Activated CD4-positive, alpha-beta T cell treated with anti-CD3 and anti-CD28 coated beads, Interleukin-2, amount 10 ng/mL, durations not matched to agents 24 days and 14 days (primary cell): ENCODE measurements at regions not wholly inside any gene's neighbourhood (a gene's known extent, or its start where the extent isn't known, plus 50 kb on each side); places are given as distances from the start of the nearest gene placed in this dataset.
"Not testable (repeated sequence)": the region's sequence is repeated elsewhere in the genome, so short reads cannot be mapped to it uniquely, and the experiment has no call there.

ENCODE experiments used
- DNase-seq: peaks from one replicate; pipeline ENCODE4 v3.0.0; 2022
- H3K27ac Mint-ChIP-seq: one replicate; pipeline ENCODE4 v1.8.0; 2022; ENCODE audit warnings: mild to moderate bottlenecking, mixed read lengths
- H3K27me3 Mint-ChIP-seq: one replicate; pipeline ENCODE4 v1.8.0; 2022; ENCODE audit warnings: mixed read lengths
- H3K36me3 Mint-ChIP-seq: one replicate; pipeline ENCODE4 v1.8.0; 2022; ENCODE audit warnings: low read depth, mild to moderate bottlenecking, mixed read lengths
- H3K4me1 Mint-ChIP-seq: one replicate; pipeline ENCODE4 v1.8.0; 2021; ENCODE audit warnings: mixed read lengths
- H3K4me3 Mint-ChIP-seq: one replicate; pipeline ENCODE4 v1.8.0; 2022; ENCODE audit warnings: mild to moderate bottlenecking, moderate library complexity, mixed read lengths
- H3K9me3 Mint-ChIP-seq: one replicate; pipeline ENCODE4 v1.8.0; 2021; ENCODE audit warnings: mixed read lengths
- intact Hi-C: fragments of 100-400 bp; cut with micrococcal nuclease; formaldehyde crosslinking; loops from one replicate; pipeline ENCODE4 v1.15.1; 2023

DNA sequence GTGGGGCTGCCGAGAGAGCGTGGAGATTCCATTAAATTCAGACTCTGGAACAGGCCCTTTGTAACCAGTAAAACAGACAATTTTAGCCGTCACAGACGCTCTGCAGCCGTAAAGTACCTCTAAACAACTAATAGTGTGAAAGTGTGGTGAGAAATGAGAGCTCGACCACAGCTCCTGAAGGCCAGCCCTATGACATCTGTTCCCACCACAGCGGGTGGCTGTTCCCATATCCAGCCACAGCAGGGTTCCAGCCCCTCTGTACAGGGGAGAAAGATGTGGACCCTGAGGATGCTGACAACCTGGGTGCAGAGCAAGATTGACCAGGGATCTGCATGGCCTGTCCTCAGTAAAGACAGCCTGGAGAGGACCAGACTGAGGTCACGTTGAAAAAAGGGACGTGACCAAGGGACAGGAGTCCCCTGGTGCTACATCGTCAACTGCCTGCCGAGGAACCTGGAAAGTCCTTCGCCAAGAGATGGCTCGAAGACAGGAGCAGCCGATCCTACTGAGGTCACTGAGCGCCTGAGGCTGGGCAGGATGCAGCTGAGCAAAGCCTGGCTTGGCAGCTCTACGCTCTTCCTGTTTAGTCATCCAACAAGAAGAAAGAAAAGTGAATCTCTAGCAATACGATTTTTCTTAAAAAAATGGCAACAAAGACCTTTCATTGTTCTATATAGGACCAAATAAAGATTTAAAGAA is 831.7 kb downstream of the RNF144A start:
- intact Hi-C loops, result no loop called here
- H3K4me1 Mint-ChIP-seq, result peaks cover 11% of the 10 kb centered on the region
- H3K9me3 Mint-ChIP-seq, result peaks cover 38% of the 10 kb centered on the region
- DNase-seq, result peak; percentile 61
- no peaks in the 10 kb centered on the region for H3K27me3 Mint-ChIP-seq
- H3K27ac Mint-ChIP-seq, result no peak overlapping the region
- peaks cover 51% of the 10 kb centered on the region for H3K36me3 Mint-ChIP-seq
- H3K4me3 Mint-ChIP-seq, result no peak overlapping the region

DNA sequence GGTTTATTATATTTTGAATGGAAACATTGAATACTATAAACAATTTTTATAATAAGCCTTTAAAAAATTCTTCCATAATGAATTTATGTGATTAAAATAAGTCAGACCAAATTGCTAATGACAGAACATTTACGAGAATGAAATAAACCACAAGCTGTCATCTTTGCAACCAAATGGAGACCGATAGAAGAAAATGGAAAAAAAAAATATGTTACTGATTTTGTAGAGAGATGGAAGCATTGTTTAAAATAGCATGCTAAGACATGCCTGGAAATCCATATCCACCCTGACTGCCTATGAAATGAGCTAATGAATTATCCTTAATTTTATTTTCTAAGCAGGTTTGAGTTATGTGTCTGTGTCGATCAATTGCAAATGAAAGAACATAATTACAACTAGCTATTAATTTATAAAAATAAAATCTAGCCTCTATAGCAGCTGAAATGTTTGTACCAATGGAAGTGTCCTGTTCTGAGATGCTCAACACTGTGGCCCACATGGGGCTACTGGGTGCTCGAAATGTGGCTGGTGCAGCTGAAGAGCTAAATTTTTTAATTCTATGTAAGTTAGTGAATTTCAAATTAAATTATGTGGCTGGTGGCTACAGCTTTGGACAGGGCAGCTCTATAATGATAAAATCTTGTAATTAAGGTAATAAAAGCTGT is 832.8 kb downstream of the RNF144A start:
- peaks cover 51% of the 10 kb centered on the region for H3K36me3 Mint-ChIP-seq

DNA sequence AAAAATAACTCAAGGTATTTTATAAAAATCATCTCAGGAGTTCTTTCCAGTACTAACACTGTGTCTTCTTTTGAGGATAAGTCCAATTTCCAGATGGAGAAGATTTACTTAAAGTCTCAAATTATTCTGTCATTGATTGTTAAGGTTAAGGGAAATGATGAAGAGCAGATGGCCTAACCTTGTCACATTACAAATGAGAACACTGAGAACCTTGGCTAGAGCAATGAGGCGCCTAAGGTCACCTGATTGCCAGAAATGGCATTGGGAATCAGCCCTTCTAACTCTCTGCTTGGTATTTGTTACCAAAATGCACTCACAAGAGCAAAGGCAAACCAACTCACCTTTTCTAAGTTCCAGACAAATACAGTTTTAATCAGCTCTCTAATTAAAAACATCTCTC is 835.1 kb downstream of the RNF144A start:
- intact Hi-C loops, result no loop called here
- DNase-seq, result peak; percentile 40
- peaks cover 59% of the 10 kb centered on the region for H3K36me3 Mint-ChIP-seq
- peaks cover 42% of the 10 kb centered on the region for H3K9me3 Mint-ChIP-seq
- H3K4me3 Mint-ChIP-seq, result no peak overlapping the region
- no peak overlapping the region for H3K27ac Mint-ChIP-seq
- peaks cover 5% of the 10 kb centered on the region for H3K4me1 Mint-ChIP-seq
- no peaks in the 10 kb centered on the region for H3K27me3 Mint-ChIP-seq

More for the DNA sequence above, 832.8 kb downstream of the RNF144A start:
- no peaks in the 10 kb centered on the region for H3K27me3 Mint-ChIP-seq
- peak; percentile 13 for DNase-seq
- intact Hi-C loops, result no loop called here
- no peak overlapping the region for H3K4me3 Mint-ChIP-seq
- H3K4me1 Mint-ChIP-seq, result peaks cover 3% of the 10 kb centered on the region
- no peak overlapping the region for H3K27ac Mint-ChIP-seq
- peaks cover 41% of the 10 kb centered on the region for H3K9me3 Mint-ChIP-seq

DNA sequence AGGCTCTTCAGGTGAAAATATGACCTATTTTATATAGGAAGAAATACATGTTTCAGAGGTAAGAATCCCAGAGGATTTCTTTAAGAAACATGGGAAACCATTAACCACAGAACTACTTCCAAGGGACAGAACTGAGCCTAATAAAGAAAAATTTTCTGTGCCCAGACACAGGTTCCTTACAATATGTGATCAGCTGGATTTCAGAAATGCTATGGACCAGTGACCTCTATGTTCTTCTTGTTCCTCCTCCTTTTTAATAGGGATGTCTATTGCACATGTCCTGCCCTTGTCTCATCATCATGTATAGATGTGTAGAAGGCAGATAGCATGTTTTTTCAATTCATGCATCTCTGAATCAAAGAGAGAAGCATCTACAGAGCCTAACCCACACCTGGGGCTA is 836.6 kb downstream of the RNF144A start:
- H3K4me1 Mint-ChIP-seq, result peaks cover 16% of the 10 kb centered on the region
- intact Hi-C loops, result no loop called here
- H3K36me3 Mint-ChIP-seq, result peaks cover 59% of the 10 kb centered on the region
- peaks cover 43% of the 10 kb centered on the region for H3K9me3 Mint-ChIP-seq
- no peak overlapping the region for H3K4me3 Mint-ChIP-seq
- peak; percentile 11 for DNase-seq
- no peak overlapping the region for H3K27ac Mint-ChIP-seq
- no peaks in the 10 kb centered on the region for H3K27me3 Mint-ChIP-seq

DNA sequence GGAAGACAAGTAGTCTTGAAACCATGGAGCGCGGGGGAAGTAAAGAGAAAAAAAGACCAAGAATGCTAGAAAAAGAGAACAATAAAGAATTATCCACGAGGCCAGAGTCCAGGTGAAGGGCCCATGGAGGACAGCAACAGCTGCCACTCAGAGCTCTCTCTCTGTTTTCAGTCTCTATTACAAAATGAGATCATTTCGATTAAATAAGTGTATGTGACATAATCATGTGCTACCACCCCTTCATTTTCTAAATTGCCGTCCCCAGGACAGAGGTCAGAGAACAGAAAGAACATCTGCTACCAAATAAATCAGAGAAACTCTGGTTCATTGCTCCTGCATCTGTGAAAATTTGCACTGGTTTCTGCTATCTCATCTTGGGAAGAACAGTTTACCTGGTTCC is 838.7 kb downstream of the RNF144A start:
- H3K9me3 Mint-ChIP-seq, result peaks cover 43% of the 10 kb centered on the region
- H3K4me3 Mint-ChIP-seq, result no peak overlapping the region
- no peaks in the 10 kb centered on the region for H3K27me3 Mint-ChIP-seq
- peak; percentile 23 for DNase-seq
- peaks cover 60% of the 10 kb centered on the region for H3K36me3 Mint-ChIP-seq
- intact Hi-C loops, result loop anchor here (5.0 kb wide), 2 partner anchors 84 to 319 kb away; no protein-coding TSS in a partner anchor
- H3K4me1 Mint-ChIP-seq, result peaks cover 16% of the 10 kb centered on the region
- no peak overlapping the region for H3K27ac Mint-ChIP-seq

DNA sequence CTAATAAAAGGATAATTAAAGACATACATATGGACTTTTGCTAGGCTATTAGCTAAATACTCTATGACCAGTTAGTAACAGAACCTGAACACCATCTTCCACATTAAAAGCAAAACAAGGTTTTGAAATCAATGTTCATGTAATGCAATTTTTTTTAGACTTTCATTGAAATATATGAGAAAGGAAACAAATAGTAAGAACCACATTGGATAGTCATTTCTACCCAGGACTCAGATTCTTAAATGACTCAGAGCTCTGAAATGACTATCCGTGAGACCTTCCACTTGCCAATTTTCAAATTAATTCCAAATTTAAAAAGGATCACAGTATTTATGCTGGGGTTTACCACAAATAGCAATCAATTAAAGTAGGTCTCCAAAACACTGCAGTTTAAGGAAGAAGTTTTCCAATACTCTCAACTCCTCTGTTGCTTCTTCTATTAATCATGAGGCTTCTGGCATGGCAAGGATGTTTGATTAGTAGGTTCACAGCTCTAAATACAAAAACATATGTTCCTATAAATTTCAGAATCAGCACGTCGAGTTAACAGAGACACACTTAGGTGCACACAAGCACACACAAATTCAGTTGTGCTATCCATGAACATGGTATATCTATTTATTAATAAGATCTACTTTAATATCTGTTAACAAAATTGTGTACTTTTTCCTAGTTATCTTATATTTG is 841.0 kb downstream of the RNF144A start:
- intact Hi-C loops, result loop anchor here (1.0 to 5.0 kb wide), 7 partner anchors 13 to 321 kb away; no protein-coding TSS in a partner anchor
- H3K36me3 Mint-ChIP-seq, result peaks cover 57% of the 10 kb centered on the region
- peak overlapping the region; percentile 15 for H3K4me3 Mint-ChIP-seq
- H3K9me3 Mint-ChIP-seq, result peaks cover 40% of the 10 kb centered on the region
- H3K27ac Mint-ChIP-seq, result peak overlapping the region; percentile 82
- peaks cover 16% of the 10 kb centered on the region for H3K4me1 Mint-ChIP-seq
- no peaks in the 10 kb centered on the region for H3K27me3 Mint-ChIP-seq
- DNase-seq, result peak; percentile 43

DNA sequence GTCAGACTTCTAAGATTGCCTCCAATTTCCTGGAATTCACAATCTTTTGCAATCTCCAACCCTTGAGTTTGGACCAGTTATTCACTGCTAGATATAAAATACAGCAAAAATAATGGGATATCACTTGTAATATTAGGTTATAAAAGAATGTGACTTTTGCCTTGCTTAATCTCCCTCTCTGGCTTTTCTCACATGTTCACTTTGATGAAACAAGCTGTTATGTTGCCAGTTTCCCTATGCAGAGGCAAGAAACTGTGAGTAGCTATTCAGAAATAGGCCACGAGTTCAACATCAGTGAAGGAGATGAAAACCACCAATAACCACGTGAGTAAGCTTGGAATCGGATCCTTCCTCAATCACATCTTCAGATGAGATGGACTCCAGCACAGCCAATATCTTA is 842.7 kb downstream of the RNF144A start:
- Mint-ChIP-seq H3K27me3 (no peaks in the 10 kb centered on the region), H3K36me3 (peaks cover 51% of the 10 kb centered on the region), H3K9me3 (peaks cover 39% of the 10 kb centered on the region), H3K27ac (no peak overlapping the region), H3K4me1 (peaks cover 16% of the 10 kb centered on the region), H3K4me3 (no peak overlapping the region)
- DNase-seq, result peak; percentile 41
- intact Hi-C loops, result loop anchor here (2.0 to 5.0 kb wide), 3 partner anchors 15 to 323 kb away; no protein-coding TSS in a partner anchor

DNA sequence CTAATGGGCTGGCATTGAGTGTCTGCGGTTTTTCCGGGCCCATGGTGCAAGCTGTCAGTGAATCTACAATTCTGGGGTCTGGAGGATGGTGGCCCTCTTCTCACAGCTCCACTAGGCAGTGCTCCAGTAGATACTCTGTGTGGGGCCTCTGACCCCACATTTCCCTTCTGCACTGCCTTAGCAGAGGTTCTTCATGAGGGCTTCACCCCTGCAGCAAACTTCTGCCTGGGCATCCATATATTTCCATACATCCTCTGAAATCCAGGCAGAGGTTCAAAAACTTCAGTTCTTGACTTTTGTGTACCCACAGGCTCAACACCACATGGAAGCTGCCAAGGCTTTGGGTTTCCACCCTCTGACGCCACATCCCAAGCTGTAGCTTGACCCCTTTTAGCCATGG is 846.2 kb downstream of the RNF144A start:
- peaks cover 24% of the 10 kb centered on the region for H3K36me3 Mint-ChIP-seq
- peak overlapping the region; percentile 17 for H3K27ac Mint-ChIP-seq

DNA sequence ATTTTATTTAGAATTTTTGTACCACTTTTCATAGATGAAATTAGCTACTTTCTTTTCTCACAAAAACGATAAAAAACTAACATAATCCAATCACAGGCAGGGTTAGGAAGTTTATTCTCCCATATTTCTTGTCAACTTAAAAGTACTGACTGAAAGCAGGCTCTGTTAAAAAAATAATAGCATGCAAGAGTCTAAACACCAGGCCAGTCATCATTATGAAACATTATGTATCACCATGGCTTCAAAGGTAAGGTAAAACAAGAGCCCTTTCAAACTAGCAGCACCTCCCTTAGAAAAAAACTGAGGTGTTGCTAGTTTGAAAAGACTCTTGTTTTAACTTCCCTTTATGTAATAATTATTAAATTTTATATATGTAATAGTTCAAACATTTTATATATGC is 848.0 kb downstream of the RNF144A start:
- intact Hi-C loops, result no loop called here
- peaks cover 29% of the 10 kb centered on the region for H3K36me3 Mint-ChIP-seq

More for the DNA sequence above, 846.2 kb downstream of the RNF144A start:
- peak; percentile 43 for DNase-seq
- H3K4me3 Mint-ChIP-seq, H3K27me3 Mint-ChIP-seq, intact Hi-C loops: not testable (repeated sequence)
- Mint-ChIP-seq H3K9me3 (peaks cover 16% of the 10 kb centered on the region), H3K4me1 (peaks cover 11% of the 10 kb centered on the region)

DNA sequence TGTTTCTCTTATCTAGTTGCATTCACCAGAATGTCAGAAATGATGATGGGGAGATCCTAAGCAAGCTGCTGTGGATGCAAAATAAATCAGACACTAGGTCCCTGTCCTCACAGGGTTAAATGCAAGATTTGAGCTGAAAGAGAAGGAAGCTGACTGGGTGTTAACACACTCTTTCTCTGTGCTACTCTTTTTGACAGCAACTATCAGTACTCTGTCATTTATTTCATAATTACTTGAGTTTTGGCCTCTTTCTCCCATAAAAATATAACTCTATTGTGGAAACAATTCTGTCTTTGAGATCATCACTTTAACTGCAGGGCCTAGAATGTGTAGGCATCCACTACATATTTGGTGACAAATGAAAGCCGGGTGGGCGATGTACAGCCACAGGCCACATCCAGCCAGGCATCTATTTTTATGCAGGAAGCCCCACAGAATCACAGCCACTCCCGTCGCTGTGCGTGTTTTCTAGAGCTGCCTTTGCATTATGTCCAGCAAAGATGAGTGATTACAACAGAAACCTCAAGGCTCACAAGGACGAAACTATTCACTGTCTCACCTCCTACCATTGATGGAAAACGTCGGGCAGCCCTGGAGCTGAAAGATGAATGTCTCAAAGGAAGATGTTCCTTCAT is 849.0 kb downstream of the RNF144A start:
- Mint-ChIP-seq H3K27ac (peak overlapping the region; percentile 65), H3K4me1 (peaks cover 15% of the 10 kb centered on the region), H3K9me3 (peaks cover 22% of the 10 kb centered on the region), H3K36me3 (peaks cover 31% of the 10 kb centered on the region), H3K27me3 (no peaks in the 10 kb centered on the region), H3K4me3 (no peak overlapping the region)
- intact Hi-C loops, result no loop called here
- peak; percentile 32 for DNase-seq

More for the DNA sequence above, 848.0 kb downstream of the RNF144A start:
- peak; percentile 8 for DNase-seq
- Mint-ChIP-seq H3K4me1 (peaks cover 15% of the 10 kb centered on the region), H3K27ac (no peak overlapping the region), H3K4me3 (no peak overlapping the region), H3K27me3 (no peaks in the 10 kb centered on the region), H3K9me3 (peaks cover 22% of the 10 kb centered on the region)

DNA sequence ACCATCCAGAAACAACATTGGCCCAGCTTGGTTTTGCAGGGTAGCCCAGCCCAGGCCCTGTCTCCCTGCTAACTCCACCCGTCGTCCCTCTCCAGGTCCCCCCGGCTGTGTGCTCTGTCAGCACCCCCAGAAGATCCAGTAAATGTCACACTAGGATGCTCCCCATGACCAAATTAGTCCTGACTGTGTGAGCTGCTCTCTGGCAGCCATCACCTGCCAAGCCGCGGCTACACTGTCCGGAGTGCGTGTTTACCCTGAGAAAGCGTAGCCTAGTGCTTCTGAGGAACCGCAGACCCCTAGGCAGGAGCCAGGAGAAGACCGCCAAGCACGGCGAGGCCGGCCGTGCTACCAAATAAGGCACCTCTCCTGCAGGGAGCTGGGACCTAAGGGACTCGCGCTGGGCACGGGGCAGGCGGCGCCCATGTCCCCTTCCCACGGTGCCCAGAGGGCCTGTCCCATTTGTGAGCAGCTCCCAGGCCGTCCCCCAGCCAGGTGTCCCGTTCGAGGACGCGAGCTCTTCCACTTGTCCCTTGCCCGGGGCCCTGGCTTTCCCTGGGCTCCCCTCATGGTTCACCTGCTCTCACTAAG is 849.9 kb downstream of the RNF144A start:
- Mint-ChIP-seq H3K4me3 (no peak overlapping the region), H3K27ac (peak overlapping the region; percentile 65), H3K36me3 (peaks cover 29% of the 10 kb centered on the region), H3K9me3 (peaks cover 22% of the 10 kb centered on the region), H3K27me3 (no peaks in the 10 kb centered on the region), H3K4me1 (peaks cover 16% of the 10 kb centered on the region)
- intact Hi-C loops, result no loop called here
- DNase-seq, result peak; percentile 53

DNA sequence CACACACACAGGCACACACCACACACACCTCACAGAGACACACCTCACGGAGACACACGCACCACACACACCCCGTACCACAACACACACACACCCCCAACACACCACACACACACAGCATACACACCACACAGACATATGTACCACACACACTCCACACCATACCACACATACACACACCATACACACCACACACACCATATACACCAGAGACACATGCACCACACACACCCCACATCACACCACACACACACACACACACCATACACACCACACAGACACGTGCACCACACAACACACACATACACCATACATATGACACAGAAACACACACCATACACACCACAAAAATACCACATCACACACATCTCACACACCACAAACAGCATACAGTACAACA is 850.7 kb downstream of the RNF144A start:
- no peaks in the 10 kb centered on the region for H3K27me3 Mint-ChIP-seq
- H3K36me3 Mint-ChIP-seq, result peaks cover 24% of the 10 kb centered on the region
- H3K4me3 Mint-ChIP-seq, result no peak overlapping the region
- peaks cover 17% of the 10 kb centered on the region for H3K9me3 Mint-ChIP-seq
- intact Hi-C loops, result no loop called here
- no peak overlapping the region for H3K27ac Mint-ChIP-seq
- H3K4me1 Mint-ChIP-seq, result peaks cover 19% of the 10 kb centered on the region
- DNase-seq, result peak; percentile 36

DNA sequence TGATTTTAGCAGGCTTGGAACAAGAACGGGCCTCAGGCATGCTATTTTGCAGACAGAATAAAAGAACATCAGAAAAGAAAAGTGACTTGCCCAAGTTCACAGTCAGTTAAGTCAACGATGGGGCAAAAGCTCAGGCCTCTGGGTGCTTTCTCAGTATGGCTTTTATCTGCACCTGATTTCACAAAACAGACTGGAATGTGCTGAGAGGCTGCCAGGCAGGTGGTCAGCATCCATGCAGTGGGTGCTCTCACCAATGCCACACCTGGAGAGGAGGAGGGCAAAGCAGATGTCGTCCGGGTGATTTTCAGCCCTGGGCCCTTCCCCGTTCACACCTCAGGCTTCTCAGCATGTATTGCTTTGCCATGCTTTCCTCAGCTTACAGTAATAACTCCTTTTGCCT is 854.6 kb downstream of the RNF144A start:
- H3K27ac Mint-ChIP-seq, result peak overlapping the region; percentile 57

More for the DNA sequence above, 854.6 kb downstream of the RNF144A start:
- Mint-ChIP-seq H3K4me1 (peaks cover 38% of the 10 kb centered on the region), H3K9me3 (peaks cover 6% of the 10 kb centered on the region), H3K4me3 (no peak overlapping the region), H3K27me3 (no peaks in the 10 kb centered on the region), H3K36me3 (peaks cover 14% of the 10 kb centered on the region)
- intact Hi-C loops, result loop anchor here (2.0 to 10.0 kb wide), 9 partner anchors 36 to 533 kb away; no protein-coding TSS in a partner anchor
- peak; percentile 54 for DNase-seq
